B cell (primary cell): ENCODE measurements at regions not wholly inside any gene's neighbourhood (a gene's known extent, or its start where the extent isn't known, plus 50 kb on each side); places are given as distances from the start of the nearest gene placed in this dataset.

ENCODE experiments used
- ATAC-seq: fragments of 200-7000 bp; cut with Tn5 transposase; one replicate; pipeline ENCODE4 v1.10.0; 2021; ENCODE audit warnings: low read depth, mild to moderate bottlenecking, moderate number of reproducible peaks, moderate library complexity
- CTCF ChIA-PET: fragments of 350-600 bp; sonication (Branson Sonifier 250); formaldehyde crosslinking; loops from one replicate; lab custom pipeline; 2021; ENCODE audit warnings: antibody characterized with exemption, inconsistent platforms; lab: Charles Lee
- POLR2A ChIA-PET: fragments of 350-600 bp; sonication (Branson Sonifier 250); formaldehyde crosslinking; loops from one replicate; lab custom pipeline; 2021; ENCODE audit warnings: antibody characterized with exemption; lab: Charles Lee
- DNase-seq: peaks from one replicate; pipeline ENCODE4 v3.0.0; 2013
- H2AFZ ChIP-seq: 2 replicates; pipeline ENCODE4 v1.6.1; 2012; ENCODE audit warnings: mild to moderate bottlenecking, low read depth, low read length; ENCODE audit not compliant: insufficient read depth, poor library complexity, severe bottlenecking
- H3K27ac ChIP-seq, 2 donors: 1 replicate in 1 of 2; 2 replicates in 1 of 2; pipeline ENCODE4 v1.5.1; 2012 to 2013; ENCODE audit warnings: low read length in 2 of 2, mild to moderate bottlenecking in 2 of 2, moderate library complexity in 1 of 2
- H3K27me3 ChIP-seq, 4 experiments: fragments of 200-600 bp in 1 of 4; sonication (generic) in 1 of 4; replicated peaks in 1 of 4; 1 replicate in 2 of 4; 2 replicates in 2 of 4; pipeline versions ENCODE4 v1.6.1 to v1.7.0; 2013 to 2016; ENCODE audit warnings: low read length in 3 of 4, mild to moderate bottlenecking in 2 of 4, mixed read lengths in 1 of 4, moderate library complexity in 1 of 4; ENCODE audit not compliant: insufficient read depth in 4 of 4, control insufficient read depth in 3 of 4; ENCODE audit errors: control extremely low read depth in 1 of 4
- H3K36me3 ChIP-seq, 2 experiments: replicated peaks in 1 of 2; 1 replicate in 1 of 2; 2 replicates in 1 of 2; pipeline versions ENCODE4 v1.6.1 to v1.7.1; 2013; ENCODE audit warnings: low read length in 1 of 2; ENCODE audit not compliant: insufficient read depth in 2 of 2, control insufficient read depth in 1 of 2; ENCODE audit errors: control extremely low read depth in 1 of 2, extremely low read depth in 1 of 2
- H3K4me1 ChIP-seq, 2 donors: fragments of 200-600 bp in 1 of 2; sonication (generic) in 1 of 2; 1 replicate in 1 of 2; 2 replicates in 1 of 2; pipeline versions ENCODE4 v1.5.1 to v1.6.1; 2013 to 2017; ENCODE audit warnings: low read length in 2 of 2; ENCODE audit not compliant: control insufficient read depth in 2 of 2, insufficient read depth in 2 of 2
- H3K4me2 ChIP-seq: replicated peaks from 2 replicates; pipeline ENCODE3; 2012; ENCODE audit warnings: mild to moderate bottlenecking, low read depth, low read length; ENCODE audit not compliant: poor library complexity, severe bottlenecking
- H3K4me3 ChIP-seq, 5 experiments: fragments of 200-600 bp in 1 of 5; sonication (generic) in 1 of 5; 1 replicate in 3 of 5; 2 replicates in 2 of 5; pipeline versions ENCODE4 v1.5.1 to v1.7.0; 2011 to 2016; ENCODE audit warnings: low read length in 4 of 5, mild to moderate bottlenecking in 4 of 5, low read depth in 2 of 5, control low read depth in 1 of 5, moderate library complexity in 1 of 5; ENCODE audit not compliant: insufficient read depth in 1 of 5; ENCODE audit errors: control extremely low read depth in 1 of 5, extremely low read depth in 1 of 5
- H3K79me2 ChIP-seq: fragments of 200-600 bp; sonication (generic); one replicate; pipeline ENCODE4 v1.6.0; 2016; ENCODE audit warnings: low read length; ENCODE audit not compliant: control insufficient read depth, insufficient read depth
- H3K9ac ChIP-seq: fragments of 200-600 bp; sonication (generic); 2 replicates; pipeline ENCODE4 v1.6.1; 2017; ENCODE audit warnings: mild to moderate bottlenecking, low read length, moderate library complexity
- H3K9me3 ChIP-seq, 3 donors: one replicate each; pipeline versions ENCODE4 v1.6.1 to v1.7.1; 2013; ENCODE audit warnings: low read length in 2 of 3; ENCODE audit not compliant: control insufficient read depth in 2 of 3, insufficient read depth in 1 of 3; ENCODE audit errors: control extremely low read depth in 1 of 3
- H4K20me1 ChIP-seq: 2 replicates; pipeline ENCODE4 v1.6.0; 2012; ENCODE audit warnings: mild to moderate bottlenecking, low read length; ENCODE audit not compliant: insufficient read depth, control insufficient read depth, poor library complexity, severe bottlenecking
- H3K27ac Mint-ChIP-seq: one replicate; pipeline ENCODE4 v1.8.0; 2021; ENCODE audit warnings: mixed read lengths
- H3K27me3 Mint-ChIP-seq: one replicate; pipeline ENCODE4 v1.8.0; 2021; ENCODE audit warnings: mixed read lengths
- H3K4me1 Mint-ChIP-seq: one replicate; pipeline ENCODE4 v1.8.0; 2021; ENCODE audit warnings: mixed read lengths
- H3K4me3 Mint-ChIP-seq: one replicate; pipeline ENCODE4 v1.8.0; 2021; ENCODE audit warnings: mixed read lengths
- H3K9me3 Mint-ChIP-seq: one replicate; pipeline ENCODE4 v1.8.0; 2022; ENCODE audit warnings: mixed read lengths; ENCODE audit not compliant: insufficient read depth
- EZH2 ChIP-seq: IDR thresholded peaks from 2 replicates; pipeline ENCODE4 v1.6.1; 2012; ENCODE audit warnings: borderline replicate concordance, low read depth, mild to moderate bottlenecking, moderate library complexity, low read length; ENCODE audit not compliant: insufficient read depth, poor library complexity, severe bottlenecking
- WGBS: methylation state at CpG from one replicate; pipeline ENCODE4 v1.1.5; 2013; ENCODE audit warnings: missing lambda C conversion rate; ENCODE audit not compliant: insufficient coverage; 5-methylcytosine and 5-hydroxymethylcytosine counted together
- intact Hi-C: fragments of 100-400 bp; cut with micrococcal nuclease; formaldehyde crosslinking; loops from one replicate; pipeline ENCODE4 v1.10.0; 2022
- TF ChIP-seq, protein P1 (sequence below): fragments of 200-600 bp; IDR thresholded peaks from one replicate; pipeline ENCODE4 v1.8.0; 2022; ENCODE audit warnings: antibody characterized with exemption, mild to moderate bottlenecking

DNA sequence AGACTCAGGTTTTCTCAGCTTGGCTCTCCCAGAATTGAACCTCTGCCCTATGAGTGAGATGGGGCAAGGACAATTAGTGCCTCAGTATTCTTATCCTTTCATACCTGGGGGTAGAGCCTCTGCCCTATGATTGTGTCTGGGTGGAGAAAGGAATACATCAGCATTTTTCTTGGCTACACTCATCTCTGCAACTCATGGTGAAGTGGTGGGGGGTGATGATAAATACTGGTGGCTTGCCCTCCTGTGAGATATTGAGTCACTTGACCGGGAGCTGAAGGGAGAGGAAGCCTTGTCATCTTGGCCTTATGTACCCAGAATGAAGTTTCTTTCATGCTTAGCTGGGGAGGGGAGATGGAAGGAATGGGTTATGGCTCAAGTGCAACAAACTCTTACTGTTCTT is 71.3 kb upstream of the ENOX2 start:
- no peak overlapping the region for H3K4me2 ChIP-seq
- TF ChIP-seq, protein P1, sequence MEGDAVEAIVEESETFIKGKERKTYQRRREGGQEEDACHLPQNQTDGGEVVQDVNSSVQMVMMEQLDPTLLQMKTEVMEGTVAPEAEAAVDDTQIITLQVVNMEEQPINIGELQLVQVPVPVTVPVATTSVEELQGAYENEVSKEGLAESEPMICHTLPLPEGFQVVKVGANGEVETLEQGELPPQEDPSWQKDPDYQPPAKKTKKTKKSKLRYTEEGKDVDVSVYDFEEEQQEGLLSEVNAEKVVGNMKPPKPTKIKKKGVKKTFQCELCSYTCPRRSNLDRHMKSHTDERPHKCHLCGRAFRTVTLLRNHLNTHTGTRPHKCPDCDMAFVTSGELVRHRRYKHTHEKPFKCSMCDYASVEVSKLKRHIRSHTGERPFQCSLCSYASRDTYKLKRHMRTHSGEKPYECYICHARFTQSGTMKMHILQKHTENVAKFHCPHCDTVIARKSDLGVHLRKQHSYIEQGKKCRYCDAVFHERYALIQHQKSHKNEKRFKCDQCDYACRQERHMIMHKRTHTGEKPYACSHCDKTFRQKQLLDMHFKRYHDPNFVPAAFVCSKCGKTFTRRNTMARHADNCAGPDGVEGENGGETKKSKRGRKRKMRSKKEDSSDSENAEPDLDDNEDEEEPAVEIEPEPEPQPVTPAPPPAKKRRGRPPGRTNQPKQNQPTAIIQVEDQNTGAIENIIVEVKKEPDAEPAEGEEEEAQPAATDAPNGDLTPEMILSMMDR: no peak
- no peak for TF ChIP-seq EZH2
- no peaks in the 10 kb centered on the region for H4K20me1 ChIP-seq
- no peaks in the 10 kb centered on the region for H3K27me3 ChIP-seq
- no peaks in the 10 kb centered on the region for H3K79me2 ChIP-seq
- H3K4me1 Mint-ChIP-seq: no peaks in the 10 kb centered on the region
- intact Hi-C loops: no loop called here
- CTCF ChIA-PET: no interaction called here
- H3K27ac ChIP-seq: no peak overlapping the region
- no peak overlapping the region for H3K4me3 ChIP-seq
- ATAC-seq (no peak), DNase-seq (no peak)
- H3K27ac Mint-ChIP-seq: no peak overlapping the region
- H3K4me1 ChIP-seq: no peaks in the 10 kb centered on the region
- no CpG with 5 or more reads among the region's 1 CpG for WGBS
- H3K9me3 Mint-ChIP-seq: no peaks in the 10 kb centered on the region
- POLR2A ChIA-PET: no interaction called here
- peaks cover 3% of the 10 kb centered on the region for H3K27me3 Mint-ChIP-seq
- H3K36me3 ChIP-seq: no peaks in the 10 kb centered on the region
- no peak overlapping the region for H3K4me3 Mint-ChIP-seq
- no peak overlapping the region for H3K9ac ChIP-seq
- H2AFZ ChIP-seq: no peak overlapping the region
- H3K9me3 ChIP-seq: no peaks in the 10 kb centered on the region

DNA sequence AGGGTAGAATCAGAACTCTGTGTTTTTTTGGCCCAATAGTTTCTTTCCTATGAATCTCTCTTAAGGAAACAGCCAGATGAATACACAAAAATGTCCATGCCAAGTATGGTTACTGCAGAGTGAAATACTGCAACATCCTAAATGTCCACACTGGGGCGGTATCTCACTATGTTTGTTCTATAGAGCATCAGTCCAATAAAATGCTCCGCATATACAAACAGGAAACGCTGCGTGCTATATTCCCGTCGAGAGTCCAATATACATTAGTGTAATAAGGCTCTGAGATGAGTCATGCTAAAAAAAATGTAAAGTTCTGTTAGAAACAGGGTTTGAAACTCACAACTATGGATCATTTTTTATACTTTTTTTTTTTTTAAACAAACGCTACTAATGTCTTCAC is 72.9 kb upstream of the ENOX2 start:
- peaks cover 3% of the 10 kb centered on the region for H3K27me3 Mint-ChIP-seq
- no peak overlapping the region for H2AFZ ChIP-seq
- no peaks in the 10 kb centered on the region for H3K79me2 ChIP-seq
- H3K27me3 ChIP-seq: no peaks in the 10 kb centered on the region
- no peaks in the 10 kb centered on the region for H3K4me1 Mint-ChIP-seq
- WGBS: no CpG with 5 or more reads among the region's 7 CpGs
- DNase-seq (peak; percentile 6), ATAC-seq (no peak)
- no peak overlapping the region for H3K9ac ChIP-seq
- H3K4me1 ChIP-seq: no peaks in the 10 kb centered on the region
- TF ChIP-seq EZH2: no peak
- TF ChIP-seq, protein P1: peak; percentile 53
- intact Hi-C loops: loop anchor here (5.0 kb wide), 1 partner anchor 826 kb away; no protein-coding TSS in a partner anchor
- no peaks in the 10 kb centered on the region for H4K20me1 ChIP-seq
- no peak overlapping the region for H3K4me3 ChIP-seq
- H3K4me2 ChIP-seq: no peak overlapping the region
- H3K27ac ChIP-seq: no peak overlapping the region
- H3K9me3 Mint-ChIP-seq: no peaks in the 10 kb centered on the region
- no peak overlapping the region for H3K4me3 Mint-ChIP-seq
- H3K36me3 ChIP-seq: no peaks in the 10 kb centered on the region
- no peaks in the 10 kb centered on the region for H3K9me3 ChIP-seq
- CTCF ChIA-PET: interaction anchor here (1.4 kb wide), 1 partner anchor 11 kb away, joined by 3 read pairs; no protein-coding TSS in a partner anchor
- POLR2A ChIA-PET: no interaction called here
- H3K27ac Mint-ChIP-seq: no peak overlapping the region
